ENCODE measurements at regions not wholly inside any gene's neighbourhood (a gene's known extent, or its start where the extent isn't known, plus 50 kb on each side); places are given as distances from the start of the nearest gene placed in this dataset.
"Not testable (repeated sequence)": the region's sequence is repeated elsewhere in the genome, so short reads cannot be mapped to it uniquely, and the experiment has no call there.

- TF ChIP-seq CTCF (IDR thresholded peaks at IDR 0.05; ENCODE audit: low read depth, low read length, missing input control); REST (IDR thresholded peaks at IDR 0.05); HNF4G (IDR thresholded peaks at IDR 0.05): not testable (repeated sequence)
Measured at GRCh38 chr1:96224229-96224628, 497.4 kb upstream of the PTBP2 start.

Measured in liver (tissue), 3 donors.